NB4 (cell line): ENCODE measurements at regions not wholly inside any gene's neighbourhood (a gene's known extent, or its start where the extent isn't known, plus 50 kb on each side); places are given as distances from the start of the nearest gene placed in this dataset.
"Not testable (repeated sequence)": the region's sequence is repeated elsewhere in the genome, so short reads cannot be mapped to it uniquely, and the experiment has no call there.

Experiments
- DNase-seq: peaks from one replicate; pipeline ENCODE4 v3.0.0; 2010; ENCODE audit warnings: low read depth
- H3K4me3 ChIP-seq: one replicate; pipeline ENCODE4 v1.5.1; 2011; ENCODE audit warnings: mild to moderate bottlenecking, low read depth, low read length, moderate library complexity
- CTCF ChIP-seq: IDR thresholded peaks from one replicate; pipeline ENCODE4 v1.5.1; 2012; ENCODE audit warnings: low read depth, low read length
- MAX ChIP-seq: IDR thresholded peaks from 2 replicates; pipeline ENCODE4 v1.6.1; 2011; ENCODE audit warnings: low read depth, low read length
- MYC ChIP-seq: IDR thresholded peaks from 2 replicates; pipeline ENCODE4 v1.6.1; 2011; ENCODE audit warnings: low read depth, low read length
- POLR2A ChIP-seq: IDR thresholded peaks from 2 replicates; pipeline ENCODE4 v1.6.1; 2011; ENCODE audit warnings: mild to moderate bottlenecking; ENCODE audit not compliant: insufficient read length; ENCODE audit errors: extremely low read depth

GRCh38 chr3:83230841-83231240, 1469.4 kb upstream of the GBE1 start:
- TF ChIP-seq MAX (no peak), POLR2A (no peak), MYC (no peak)
- DNase-seq: no peak
- H3K4me3 ChIP-seq: no peak overlapping the region

GRCh38 chr3:83230376-83230775, 1468.9 kb upstream of the GBE1 start:
- no peak for DNase-seq

GRCh38 chr3:83226751-83227150, 1465.3 kb upstream of the GBE1 start:
- no peak for DNase-seq
- no peak overlapping the region for H3K4me3 ChIP-seq
- TF ChIP-seq MAX (no peak), CTCF (no peak), MYC (no peak), POLR2A (no peak)

More at GRCh38 chr3:83230376-83230775, 1468.9 kb upstream of the GBE1 start:
- H3K4me3 ChIP-seq: no peak overlapping the region
- no peak for TF ChIP-seq MYC
- TF ChIP-seq CTCF: no peak
- no peak for TF ChIP-seq POLR2A
- no peak for TF ChIP-seq MAX

GRCh38 chr3:83224101-83224868, 1462.8 kb upstream of the GBE1 start:
- no peak for DNase-seq
- TF ChIP-seq POLR2A: no peak
- no peak for TF ChIP-seq MAX
- no peak for TF ChIP-seq CTCF
- no peak for TF ChIP-seq MYC
- H3K4me3 ChIP-seq: no peak overlapping the region

GRCh38 chr3:83218383-83219200, 1457.1 kb upstream of the GBE1 start:
- TF ChIP-seq CTCF (no peak), MAX (no peak), POLR2A (no peak), MYC (no peak)
- H3K4me3 ChIP-seq: no peak overlapping the region
- DNase-seq: no peak

GRCh38 chr3:83217595-83218118, 1456.2 kb upstream of the GBE1 start:
- DNase-seq, H3K4me3 ChIP-seq: not testable (repeated sequence)
